ENCODE measurements at regions not wholly inside any gene's neighbourhood (a gene's known extent, or its start where the extent isn't known, plus 50 kb on each side); places are given as distances from the start of the nearest gene placed in this dataset.
A peak's percentile ranks its signal among the peaks of the same experiment; 100 is the strongest.
"Not testable (repeated sequence)": the region's sequence is repeated elsewhere in the genome, so short reads cannot be mapped to it uniquely, and the experiment has no call there.

DNA sequence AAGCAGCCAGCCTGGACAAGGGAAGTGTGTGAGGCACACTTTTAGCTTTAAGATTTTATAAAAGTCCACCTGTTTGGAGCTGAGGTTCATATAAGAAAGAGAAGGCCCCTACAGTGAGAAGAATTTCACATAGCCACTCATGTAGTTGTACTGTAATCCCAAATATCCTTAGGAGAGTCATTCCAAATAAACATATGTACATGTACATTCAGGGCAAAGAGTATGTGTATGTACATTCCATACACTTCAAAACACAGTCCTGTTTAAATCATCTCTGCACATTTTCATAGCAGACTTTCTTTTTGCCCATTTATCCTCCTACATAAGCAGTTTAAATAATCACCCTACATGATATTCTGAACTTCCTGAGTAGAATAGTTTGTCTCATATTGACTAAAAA is 87.6 kb downstream of the GPR65 start:
- no peak overlapping the region for H3K4me3 ChIP-seq (replicated peaks; ENCODE audit: low read depth, low read length)

DNA sequence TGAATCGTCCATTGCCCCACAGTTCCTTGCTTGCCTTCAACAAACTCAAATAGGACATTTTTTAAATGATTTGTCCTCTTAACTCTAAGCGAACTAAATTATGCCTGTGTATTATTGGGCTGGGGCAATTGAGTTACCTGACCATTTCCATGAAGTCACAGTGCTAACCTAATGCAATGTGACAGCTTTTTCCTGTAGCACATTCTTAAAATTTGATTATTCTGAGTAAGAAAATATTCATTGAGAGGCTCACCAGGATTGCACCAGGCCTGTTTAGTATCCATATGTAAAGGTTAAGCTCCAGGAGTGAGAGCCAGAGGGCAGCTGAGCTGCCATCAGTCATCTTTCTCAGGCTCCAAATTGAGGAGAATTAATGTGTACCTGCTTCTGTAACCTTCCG is 90.9 kb downstream of the GPR65 start:
- DNase-seq (ENCODE audit: low read depth), result no peak
- H3K4me3 ChIP-seq (replicated peaks; ENCODE audit: low read depth, low read length), result no peak overlapping the region
- TF ChIP-seq, protein P1, sequence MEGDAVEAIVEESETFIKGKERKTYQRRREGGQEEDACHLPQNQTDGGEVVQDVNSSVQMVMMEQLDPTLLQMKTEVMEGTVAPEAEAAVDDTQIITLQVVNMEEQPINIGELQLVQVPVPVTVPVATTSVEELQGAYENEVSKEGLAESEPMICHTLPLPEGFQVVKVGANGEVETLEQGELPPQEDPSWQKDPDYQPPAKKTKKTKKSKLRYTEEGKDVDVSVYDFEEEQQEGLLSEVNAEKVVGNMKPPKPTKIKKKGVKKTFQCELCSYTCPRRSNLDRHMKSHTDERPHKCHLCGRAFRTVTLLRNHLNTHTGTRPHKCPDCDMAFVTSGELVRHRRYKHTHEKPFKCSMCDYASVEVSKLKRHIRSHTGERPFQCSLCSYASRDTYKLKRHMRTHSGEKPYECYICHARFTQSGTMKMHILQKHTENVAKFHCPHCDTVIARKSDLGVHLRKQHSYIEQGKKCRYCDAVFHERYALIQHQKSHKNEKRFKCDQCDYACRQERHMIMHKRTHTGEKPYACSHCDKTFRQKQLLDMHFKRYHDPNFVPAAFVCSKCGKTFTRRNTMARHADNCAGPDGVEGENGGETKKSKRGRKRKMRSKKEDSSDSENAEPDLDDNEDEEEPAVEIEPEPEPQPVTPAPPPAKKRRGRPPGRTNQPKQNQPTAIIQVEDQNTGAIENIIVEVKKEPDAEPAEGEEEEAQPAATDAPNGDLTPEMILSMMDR (IDR thresholded peaks at IDR 0.05; ENCODE audit: low read length, missing control alignments), result no peak

More for the DNA sequence above, 87.6 kb downstream of the GPR65 start:
- no peak for DNase-seq (ENCODE audit: low read depth)
- TF ChIP-seq, protein P1 (IDR thresholded peaks at IDR 0.05; ENCODE audit: low read length, missing control alignments), result no peak

DNA sequence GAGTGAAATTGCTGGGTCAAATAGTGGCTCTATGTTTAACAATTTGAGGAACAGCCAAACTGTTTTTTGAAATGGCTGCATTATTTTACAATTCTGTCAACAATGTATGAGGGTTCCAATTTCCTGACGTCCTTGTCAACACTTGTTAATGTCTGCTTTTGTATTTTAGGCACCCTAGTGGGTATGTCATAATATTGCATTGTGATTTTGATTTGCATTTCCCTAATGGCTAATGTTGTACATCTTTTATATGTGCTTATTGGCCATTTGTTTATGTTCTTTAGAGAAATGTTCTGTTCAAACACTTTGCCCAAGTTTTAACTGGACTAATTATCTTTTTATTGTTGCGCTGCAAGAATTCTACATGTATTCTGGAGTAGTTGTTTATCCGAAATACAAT is 93.2 kb downstream of the GPR65 start:
- TF ChIP-seq, protein P1 (IDR thresholded peaks at IDR 0.05; ENCODE audit: low read length, missing control alignments), result no peak

DNA sequence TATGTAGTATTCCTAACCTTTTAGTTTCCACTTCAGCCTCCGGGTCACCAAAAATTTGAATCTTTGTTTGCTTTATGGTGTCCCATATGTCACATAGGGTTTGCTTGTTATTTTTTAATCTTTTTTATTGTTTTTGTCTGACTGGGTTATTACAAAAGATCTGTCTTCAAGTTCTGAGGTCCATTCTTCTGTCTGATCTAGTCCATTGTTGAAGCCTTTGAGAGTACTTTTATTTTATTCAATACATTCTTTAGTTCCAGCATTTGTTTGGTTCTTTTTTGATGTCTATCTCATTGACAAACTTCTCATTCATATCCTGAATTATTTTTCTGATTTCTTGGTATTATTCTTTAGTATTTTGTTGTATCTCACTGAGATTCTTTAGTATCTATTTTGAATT is 99.8 kb downstream of the GPR65 start:
- H3K4me3 ChIP-seq (replicated peaks; ENCODE audit: low read depth, low read length), result no peak overlapping the region
- no peak for DNase-seq (ENCODE audit: low read depth)
- TF ChIP-seq, protein P1 (IDR thresholded peaks at IDR 0.05; ENCODE audit: low read length, missing control alignments), result no peak

More for the DNA sequence above, 93.2 kb downstream of the GPR65 start:
- H3K4me3 ChIP-seq (replicated peaks; ENCODE audit: low read depth, low read length), result no peak overlapping the region
- no peak for DNase-seq (ENCODE audit: low read depth)

DNA sequence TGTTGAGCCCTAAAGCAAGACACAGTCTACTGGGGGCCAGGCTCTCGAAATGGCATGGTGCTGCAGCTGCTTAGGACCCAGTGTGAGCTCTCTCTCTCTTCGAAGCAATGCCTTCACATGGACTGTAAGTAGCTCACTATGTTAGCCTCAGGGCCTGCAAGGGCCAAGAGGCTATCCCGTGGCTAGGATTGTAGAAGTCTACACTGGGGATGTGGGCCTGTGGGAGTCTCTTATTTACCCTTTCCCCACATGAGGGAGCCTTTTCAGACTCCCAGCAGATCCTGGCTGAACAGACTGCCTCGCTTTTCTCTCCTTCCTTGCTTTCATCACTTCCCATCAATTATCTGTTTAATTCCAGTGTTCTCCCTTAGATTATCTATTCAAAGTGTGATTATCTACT is 101.4 kb downstream of the GPR65 start:
- no peak for DNase-seq (ENCODE audit: low read depth)
- H3K4me3 ChIP-seq (replicated peaks; ENCODE audit: low read depth, low read length), result no peak overlapping the region
- TF ChIP-seq, protein P1 (IDR thresholded peaks at IDR 0.05; ENCODE audit: low read length, missing control alignments), result no peak

DNA sequence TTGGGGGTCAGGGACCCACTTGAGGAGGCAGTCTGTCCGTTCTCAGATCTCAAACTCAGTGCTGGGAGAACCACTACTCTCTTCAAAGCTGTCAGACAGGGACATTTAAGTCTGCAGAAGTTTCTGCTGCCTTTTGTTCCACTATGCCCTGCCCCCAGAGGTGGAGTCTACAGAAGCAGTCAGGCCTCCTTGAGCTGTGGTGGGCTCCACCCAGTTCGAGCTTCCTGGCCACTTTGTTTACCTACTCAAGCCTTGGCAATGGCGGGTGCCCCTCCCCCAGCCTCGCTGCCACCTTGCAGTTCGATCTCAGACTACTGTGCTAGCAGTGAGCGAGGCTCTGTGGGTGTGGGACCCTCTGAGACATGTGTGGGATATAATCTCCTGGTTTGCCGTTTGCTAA is 122.7 kb downstream of the GPR65 start:
- DNase-seq (ENCODE audit: low read depth); H3K4me3 ChIP-seq (replicated peaks; ENCODE audit: low read depth, low read length): not testable (repeated sequence)

DNA sequence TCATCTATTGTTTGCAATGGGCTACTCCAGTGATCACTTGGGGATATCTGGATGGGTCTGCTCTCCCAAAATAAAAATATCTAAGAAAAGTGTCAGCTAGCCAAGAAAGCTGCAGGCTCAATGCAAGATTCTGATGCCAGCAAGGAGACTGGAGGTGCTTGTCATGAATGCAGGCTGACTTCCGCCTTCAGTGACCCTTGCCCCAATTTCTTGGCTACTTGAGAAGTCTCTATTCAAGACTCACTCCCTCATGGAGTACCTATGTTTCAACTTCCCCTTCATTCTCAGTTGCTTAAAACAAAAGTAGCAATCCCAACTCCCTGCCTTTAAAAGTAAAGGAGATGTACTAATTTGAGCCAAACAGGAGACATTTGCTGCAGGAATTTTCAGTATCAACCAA is 123.9 kb downstream of the GPR65 start:
- peak; percentile 7 for DNase-seq (ENCODE audit: low read depth)
- TF ChIP-seq, protein P1 (IDR thresholded peaks at IDR 0.05; ENCODE audit: low read length, missing control alignments), result no peak
- H3K4me3 ChIP-seq (replicated peaks; ENCODE audit: low read depth, low read length), result no peak overlapping the region
